HS-5 (cell line): ENCODE measurements at regions not wholly inside any gene's neighbourhood (a gene's known extent, or its start where the extent isn't known, plus 50 kb on each side); places are given as distances from the start of the nearest gene placed in this dataset.

Source experiments
- DNase-seq: peaks from one replicate; pipeline ENCODE4 v3.0.0-alpha.2; 2012; ENCODE audit warnings: low read depth

DNA sequence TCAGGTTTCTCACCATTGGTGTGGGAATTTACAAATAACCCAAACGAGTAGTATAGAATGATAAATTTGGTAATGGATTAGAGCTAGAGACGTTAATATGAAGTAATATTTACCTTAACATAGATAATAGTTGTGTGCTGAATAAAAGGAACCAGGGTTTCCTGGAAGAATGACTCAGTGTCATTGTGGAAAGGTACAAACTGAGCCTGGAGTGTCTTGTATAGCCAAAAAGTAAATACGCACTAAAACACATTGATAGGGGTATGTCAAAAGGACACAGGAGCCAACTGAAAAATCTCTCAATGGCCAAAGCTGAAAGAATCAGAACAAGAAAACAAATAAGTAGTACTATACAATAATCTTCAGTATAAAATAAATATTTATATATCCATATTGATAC lies 363.5 kb downstream of the SLCO4C1 start:
- DNase-seq: no peak

DNA sequence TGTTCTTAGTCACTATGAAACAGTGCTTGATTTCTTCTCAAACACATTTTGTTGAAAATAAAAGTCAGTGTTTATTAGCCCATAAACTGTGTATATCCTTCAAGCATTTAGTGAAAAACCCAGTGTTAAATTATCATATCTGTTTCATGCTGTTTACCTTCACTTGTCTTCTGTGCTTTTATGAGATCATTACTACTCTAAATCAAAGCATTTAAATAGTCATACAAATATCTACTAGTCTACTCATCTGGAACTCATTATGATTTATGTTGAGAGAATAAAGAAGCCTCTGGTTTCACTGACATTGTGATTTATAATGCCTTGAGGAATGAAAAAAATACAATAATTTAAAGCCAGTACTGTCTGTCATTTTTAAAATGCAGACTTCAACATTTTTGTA lies 366.5 kb downstream of the SLCO4C1 start:
- DNase-seq: no peak

DNA sequence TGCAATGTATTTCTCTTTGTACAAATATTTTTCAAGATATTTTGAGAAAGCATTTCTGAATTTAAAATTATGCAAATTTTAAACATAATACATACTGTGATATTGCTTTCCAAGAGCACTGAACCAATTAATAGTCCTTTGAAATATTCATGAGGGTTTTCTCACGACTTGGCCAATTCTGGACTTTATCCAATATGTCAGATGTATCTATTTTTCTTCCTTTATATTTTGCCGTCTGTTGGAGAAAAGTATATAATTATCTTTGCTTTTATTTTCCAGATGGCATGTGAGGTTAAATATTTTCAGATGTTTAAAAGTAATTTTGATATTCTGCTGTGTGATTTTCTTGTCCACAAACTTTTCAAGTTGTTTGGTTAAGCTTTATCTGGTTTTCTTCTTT lies 378.9 kb downstream of the SLCO4C1 start:
- no peak for DNase-seq

DNA sequence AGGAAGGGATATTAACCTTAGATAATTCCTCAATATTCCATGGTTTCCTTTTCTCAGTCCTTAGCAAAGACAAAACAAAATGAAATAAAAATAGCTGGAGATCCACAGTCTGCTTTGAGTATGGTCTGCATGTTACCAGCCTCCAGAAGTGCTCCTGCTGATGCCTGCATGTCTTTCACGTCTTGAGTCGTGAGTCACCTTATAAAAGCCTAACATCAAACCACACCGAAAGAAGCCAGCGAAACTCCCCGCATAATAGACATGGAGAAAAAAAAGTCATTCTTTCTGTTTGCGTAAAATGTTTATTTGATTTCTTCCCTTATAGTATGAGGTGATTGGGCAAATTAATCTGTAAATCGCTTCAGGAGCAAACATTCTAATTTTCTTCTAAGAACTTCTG lies 380.5 kb downstream of the SLCO4C1 start:
- DNase-seq: no peak

DNA sequence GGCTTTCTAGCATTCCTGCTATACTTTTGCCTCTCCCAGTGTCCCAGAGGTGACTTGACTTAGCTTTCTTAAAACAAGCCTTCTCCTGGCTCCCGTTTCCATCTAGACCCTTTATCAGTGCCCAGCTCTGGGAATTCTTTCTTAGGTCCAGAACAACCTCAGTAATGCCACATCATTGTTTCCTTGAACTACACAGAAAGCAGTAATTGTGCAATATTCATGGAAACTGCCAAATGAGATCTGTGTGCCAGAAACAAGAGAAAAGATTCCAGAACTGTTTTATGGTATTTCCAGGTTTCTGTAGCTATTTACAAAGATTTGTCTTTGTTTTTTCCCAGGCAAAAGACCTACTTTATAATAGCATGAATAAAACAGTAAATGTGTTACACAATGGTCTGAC lies 391.3 kb downstream of the SLCO4C1 start:
- no peak for DNase-seq

DNA sequence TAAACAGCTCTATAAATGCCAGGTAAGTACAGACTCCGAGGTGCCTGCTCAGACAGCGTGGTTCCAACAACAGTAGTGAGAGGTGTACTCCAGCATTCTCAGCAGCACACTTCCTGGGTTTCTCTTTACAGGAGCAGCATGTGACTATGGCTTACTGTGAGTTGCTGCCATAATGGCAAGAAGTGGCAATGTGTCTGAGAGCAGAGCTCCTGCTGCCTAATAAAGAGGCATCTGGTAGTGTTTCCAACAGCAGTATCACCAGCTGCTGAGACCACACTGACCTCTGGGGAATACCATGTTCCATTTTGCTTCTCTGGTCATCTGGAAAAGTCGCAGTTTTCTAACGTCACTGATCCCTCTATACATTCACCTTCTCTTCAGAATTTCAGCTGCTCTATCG lies 398.2 kb downstream of the SLCO4C1 start:
- no peak for DNase-seq

DNA sequence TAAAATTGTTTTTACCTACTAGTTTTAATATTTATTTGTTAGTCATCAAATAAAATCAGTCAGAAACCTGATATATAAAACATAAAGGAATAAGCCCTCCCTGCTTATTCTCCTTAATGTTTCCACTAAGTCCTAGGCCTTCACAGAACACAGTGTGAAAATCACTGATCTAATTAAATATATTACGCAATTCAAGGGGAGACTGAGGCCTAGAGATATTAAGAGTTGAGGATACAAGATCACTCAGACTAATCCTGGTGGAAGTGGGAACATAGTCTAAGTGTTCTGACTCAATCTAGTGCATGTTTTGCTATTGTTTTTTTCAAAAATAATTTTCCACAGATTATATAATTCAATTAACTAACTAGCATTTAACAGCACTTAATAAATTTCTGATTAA lies 401.1 kb downstream of the SLCO4C1 start:
- DNase-seq: no peak

DNA sequence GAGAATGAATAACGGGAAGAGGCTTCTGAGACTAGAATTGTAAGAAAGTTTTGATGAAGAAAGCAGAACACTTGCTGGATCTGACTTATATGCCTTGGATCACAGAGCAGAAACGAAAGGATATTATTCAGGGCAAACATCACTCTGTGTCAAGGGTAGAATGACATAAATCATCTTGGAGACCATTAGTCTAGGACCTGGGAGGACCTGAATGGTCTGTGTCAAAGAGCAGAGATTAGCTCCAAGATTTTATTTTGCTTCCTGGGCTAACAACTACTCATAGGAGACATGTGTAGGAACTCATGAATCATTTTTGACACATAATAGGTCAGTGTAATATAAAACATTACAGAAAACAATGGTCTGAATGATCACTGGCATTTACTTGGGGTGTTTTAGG lies 417.9 kb downstream of the SLCO4C1 start:
- DNase-seq: no peak

DNA sequence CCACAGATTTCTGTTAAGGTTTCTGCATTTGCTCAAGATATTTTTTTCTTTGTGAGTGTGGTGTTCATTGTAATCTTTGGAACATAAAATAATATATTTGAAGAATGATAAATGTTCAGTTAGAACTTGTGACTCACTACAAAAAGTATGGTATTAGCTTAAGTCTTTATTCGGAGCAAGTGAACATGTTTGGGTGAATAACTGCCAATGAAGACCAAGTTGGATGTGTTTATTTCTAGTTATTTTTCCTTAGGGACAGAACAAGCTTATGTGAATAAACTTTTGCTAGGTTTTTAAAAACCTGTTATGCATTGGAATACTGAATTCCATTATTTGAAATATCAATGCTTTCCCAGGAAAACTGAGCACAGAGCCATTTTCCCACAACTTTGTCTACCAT lies 418.6 kb downstream of the SLCO4C1 start:
- DNase-seq: no peak

DNA sequence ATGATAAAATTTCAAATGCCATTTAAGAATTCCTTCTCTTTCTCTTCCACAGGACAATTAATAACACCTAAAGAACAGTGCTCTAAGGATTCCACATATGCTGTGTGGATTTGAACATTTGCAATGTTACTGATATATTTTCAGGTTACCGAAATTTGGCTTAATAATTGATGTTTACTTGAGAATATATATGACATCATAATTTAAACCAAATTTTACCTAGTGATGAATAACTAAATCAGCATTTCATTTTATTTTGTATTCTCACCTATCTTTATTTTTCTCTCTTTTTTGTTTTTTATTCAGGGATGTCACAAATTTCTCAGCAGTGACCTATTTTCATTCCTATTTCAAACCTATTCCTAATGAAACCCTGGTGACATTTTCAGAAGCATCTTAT lies 429.6 kb downstream of the SLCO4C1 start:
- DNase-seq: no peak

DNA sequence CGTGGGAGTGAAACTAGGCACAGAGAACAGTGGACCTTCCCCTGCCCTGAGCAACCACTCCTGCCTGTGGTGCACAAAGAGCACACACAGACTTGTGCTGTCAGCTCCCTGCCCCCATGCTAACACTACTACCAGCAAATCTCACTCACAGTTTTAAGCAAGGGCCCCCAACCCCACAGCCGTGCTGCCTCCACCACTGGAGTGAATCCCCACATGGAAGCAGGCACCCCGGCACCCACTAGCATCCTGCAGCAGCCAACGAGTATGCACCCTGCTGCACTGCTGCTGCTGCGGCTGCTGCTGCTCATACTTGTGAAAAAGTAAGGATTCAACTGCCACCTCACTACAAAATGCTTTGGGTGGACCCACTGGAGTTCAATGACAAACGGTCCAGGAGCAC lies 435.5 kb downstream of the SLCO4C1 start:
- DNase-seq: no peak

DNA sequence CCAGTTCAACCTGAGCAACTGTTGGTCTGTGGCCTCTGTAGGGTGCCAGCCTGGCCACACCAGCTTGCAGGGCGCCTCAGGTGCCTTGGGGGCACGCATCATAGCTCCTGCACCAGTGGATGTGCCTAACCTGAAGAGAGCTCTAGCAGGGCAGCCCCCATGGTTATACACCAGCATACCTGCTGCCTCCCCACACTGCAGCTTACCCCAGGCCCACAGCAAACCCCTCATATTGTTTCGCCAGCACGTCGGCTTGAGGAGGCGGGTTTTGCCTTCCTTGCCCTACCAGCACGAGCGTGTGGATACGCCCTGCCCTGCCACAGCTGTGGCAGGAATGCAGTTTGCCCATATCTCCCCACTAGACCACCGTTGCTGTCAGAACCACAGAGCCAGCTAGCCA lies 435.9 kb downstream of the SLCO4C1 start:
- DNase-seq: no peak

DNA sequence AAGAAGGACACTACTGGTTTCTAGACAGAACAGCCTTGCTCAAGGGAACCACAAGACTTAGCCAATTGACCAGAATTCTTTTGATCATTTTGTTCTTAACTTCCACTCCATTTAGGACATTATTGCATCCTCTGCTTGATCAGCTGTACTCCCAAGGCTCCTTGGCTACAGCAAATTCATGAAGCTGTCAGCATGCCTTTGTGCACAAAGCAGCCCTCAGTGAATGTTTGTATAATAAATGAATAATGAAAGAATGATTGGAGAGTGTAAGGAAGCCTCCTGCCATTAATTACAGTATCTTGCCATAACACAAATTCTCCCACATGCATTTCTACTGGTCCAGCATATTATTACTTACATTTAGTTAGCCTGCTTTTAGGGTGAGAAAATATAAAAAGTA lies 449.6 kb downstream of the SLCO4C1 start:
- DNase-seq: no peak

DNA sequence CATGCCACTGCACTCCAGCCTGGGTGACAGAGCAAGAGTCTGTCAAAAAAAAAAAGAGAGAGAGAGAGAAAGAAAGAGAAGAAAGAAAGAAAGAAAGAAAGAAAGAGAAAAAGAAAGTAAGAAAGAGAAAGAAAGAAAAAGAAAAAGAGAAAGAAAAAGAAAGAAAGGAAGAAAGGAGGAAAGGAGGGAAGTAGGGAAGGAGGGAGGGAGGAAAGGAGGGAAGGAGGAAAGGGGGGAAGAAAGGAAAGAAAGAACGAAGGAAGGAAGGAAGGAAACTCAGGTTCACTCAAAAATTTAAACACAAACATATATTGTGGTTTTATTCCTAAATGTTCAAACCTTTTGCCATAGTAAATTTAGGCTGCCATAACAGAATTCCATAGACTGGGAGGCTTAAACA lies 453.0 kb downstream of the SLCO4C1 start:
- DNase-seq: no peak

DNA sequence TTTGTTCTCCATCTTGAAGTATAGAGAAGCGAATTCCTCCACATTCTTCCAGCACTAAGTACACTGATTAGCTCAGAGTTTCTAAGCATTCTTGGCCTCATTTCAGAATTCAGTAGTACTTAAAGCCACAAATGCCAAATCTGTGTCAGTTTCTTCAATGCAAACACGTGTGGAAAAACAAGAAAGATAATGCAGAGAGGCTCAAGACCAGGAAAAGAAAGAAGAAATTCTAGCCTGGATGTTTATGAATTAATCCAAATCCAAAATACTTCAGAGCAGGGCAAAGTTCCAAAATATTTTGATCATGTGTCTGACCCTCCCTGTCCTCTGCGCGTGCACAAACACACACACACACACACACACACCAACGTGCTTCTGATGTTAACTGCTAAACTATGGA lies 457.6 kb downstream of the SLCO4C1 start:
- DNase-seq: no peak

DNA sequence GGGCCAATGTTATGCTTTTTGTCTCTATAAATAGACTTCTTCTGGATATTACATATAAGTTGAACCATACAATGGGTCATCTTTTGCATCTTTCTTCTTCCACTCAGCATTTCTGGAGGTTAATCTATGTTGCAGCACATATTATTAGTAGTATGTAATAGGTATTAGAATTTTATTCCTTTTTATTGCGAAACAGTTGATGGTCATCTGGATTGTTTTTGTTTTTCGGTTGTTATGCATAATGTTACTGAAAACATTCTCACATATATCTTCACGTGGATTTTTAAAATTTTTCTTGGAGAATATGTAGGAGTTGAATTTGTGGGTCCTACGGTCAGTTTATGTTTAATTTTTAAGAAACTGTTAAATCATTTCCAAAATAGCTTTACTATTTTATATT lies 466.8 kb downstream of the SLCO4C1 start:
- no peak for DNase-seq

DNA sequence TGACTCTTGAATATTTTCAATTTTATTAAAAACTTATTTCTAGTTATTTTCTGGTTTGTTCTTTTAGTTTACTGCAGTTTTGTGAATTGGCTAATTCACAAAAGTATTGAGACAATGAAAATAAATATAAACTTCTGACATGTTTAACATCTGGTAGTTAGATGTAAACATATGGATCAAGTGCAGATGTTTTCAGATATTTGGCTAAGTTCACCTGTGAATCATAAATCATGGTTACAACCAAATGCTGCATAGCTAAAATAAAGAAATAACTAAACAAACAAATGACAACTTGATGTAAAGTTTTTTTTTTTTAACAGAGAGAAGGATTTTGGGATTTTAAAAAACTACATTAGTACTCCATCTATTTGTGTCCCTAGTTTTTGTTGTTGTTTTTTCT lies 484.6 kb downstream of the SLCO4C1 start:
- no peak for DNase-seq

DNA sequence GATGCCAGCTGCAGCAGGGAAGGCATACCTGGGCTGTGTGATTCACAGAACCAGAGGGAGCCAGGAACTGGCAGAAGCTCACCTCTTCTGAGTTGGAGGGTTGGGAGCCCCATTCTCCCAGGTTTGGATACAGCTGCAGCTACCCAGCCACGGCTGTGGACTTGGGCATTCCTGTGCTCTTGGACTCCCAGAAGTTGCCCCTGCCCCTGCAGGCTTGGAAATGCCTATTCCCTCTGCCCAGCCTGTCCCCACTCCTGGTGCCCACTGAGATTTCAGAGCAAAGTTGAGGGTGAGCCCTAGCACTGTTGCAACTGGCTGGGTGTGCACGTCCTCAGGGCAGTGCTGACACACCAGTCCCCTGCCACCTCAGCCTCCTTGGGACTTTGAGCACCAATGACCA lies 489.7 kb downstream of the SLCO4C1 start:
- DNase-seq: no peak

DNA sequence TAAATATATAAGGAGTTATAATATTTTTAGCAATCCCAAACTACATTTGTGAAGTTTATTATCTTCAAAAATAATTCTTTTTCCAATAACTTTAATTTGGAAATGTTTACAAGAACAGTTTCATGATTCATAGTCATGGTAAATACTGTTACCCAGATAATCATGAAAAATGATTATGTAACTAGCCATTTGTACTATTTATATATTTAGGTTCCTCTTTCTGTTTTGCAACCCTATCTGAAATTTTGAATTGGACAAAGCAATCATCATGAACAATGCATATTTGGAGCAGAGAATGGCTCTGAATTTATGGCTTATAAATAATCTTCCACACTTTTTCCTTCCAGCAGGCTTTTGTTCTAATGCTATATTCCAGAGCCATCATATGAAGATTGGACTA lies 499.7 kb downstream of the SLCO4C1 start:
- DNase-seq: no peak

DNA sequence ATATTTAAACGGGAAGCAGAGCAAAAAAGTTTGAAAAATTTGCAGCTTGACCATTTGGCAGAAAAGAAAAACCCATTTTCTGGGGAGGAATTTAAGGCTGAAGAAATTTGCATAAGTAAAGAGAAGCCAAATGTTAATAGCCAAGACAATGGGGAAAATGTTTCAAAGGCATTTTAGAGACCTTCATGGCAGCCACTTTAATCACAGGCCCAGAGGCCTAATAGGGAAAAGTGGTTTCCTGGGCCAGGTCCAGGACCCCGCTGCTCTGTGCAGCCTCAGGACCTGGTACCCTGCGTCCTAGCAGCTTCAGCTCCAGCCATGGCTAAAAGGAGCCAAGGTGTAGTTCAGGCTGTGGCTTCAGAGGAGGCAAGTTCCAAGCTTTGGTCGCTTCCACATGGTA lies 507.3 kb downstream of the SLCO4C1 start:
- no peak for DNase-seq

DNA sequence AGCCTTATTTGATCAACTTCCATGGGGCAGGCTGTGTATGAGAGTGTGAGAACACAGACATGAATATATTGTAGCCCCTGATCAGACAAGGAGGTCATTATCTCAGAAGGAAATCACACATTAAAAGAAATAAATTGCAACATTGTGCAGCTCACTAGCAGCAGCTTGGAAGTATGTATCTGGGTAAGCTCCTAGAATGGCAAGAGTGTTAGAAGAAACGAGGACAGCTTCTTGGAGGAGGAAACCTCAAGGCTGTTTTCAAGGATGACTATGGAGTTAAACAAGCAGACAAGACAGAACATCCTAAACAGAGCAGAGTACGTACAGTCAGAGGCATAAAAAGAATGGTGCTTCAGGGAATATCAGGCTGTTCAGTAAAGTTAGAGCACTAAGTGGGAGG lies 511.0 kb downstream of the SLCO4C1 start:
- DNase-seq: no peak

DNA sequence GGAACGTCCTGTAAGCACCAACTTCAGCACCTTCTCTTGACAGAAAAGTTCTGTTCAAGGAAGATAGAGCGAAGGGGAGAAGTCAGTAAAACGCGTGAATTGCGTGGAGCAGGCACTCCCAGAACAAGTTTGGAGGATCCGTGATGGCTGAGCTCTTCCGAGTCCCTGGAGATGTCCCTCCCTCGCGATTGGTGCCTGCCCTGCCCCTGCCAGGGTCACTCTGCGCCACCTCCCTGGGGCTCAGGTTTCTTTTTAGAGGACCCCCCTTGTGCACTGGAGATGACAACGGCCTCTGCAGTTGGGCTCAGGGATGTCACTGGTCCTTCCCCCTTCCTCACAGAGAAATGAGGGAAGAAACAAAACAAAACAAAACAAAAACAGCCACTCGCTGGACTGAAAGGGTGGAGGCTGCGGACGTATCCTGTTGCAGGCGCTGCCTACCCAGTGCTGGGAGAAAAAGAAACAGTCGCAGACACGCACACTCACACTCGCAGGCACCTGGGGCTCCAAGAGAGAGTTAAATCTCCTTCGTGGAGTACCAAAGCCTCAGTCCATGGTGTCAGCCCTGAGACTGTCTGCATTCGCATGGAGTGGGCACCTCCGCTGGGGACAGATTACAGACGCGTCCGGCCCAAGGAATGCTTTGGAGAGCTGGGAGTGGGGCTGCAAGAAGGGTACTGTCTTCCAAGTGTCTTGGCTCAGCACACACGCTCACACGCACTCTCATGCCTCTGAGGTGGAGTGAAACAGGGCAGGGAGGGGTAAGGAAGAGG lies 512.7 kb downstream of the SLCO4C1 start:
- DNase-seq: no peak

DNA sequence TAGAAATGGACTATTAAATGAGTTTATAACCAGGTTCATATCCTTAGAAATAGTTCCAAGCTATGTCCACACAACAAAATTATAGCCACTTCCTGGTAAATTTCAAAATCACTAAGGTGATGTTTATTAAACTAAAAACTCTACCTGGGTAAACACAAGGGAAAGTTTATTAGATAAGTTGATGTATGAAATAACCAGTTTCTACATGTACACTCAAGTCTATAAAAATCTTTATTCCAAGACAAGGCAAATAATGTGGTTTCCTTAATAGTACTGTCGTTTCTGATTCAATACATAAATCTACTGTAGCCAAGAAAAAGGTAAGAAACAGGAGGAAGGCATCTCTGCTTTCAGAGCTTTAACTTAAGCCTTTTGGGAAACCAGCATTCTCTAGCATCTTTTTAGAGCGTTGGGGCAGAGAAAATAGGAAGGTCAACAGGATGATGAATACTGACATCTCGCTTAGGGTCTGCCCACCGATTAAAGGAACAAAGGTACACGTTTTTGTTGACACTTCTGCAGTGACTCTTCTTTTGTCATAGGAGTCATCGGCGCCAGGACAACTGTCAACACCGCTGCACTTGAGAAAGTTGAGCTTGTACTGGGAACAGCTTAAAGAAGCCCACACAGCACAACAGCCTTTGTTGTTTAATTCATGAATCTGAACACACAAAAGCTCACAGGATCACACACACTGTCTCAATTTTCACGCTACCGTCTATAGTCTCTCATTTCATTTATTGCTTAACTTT lies 513.6 kb downstream of the SLCO4C1 start:
- no peak for DNase-seq

DNA sequence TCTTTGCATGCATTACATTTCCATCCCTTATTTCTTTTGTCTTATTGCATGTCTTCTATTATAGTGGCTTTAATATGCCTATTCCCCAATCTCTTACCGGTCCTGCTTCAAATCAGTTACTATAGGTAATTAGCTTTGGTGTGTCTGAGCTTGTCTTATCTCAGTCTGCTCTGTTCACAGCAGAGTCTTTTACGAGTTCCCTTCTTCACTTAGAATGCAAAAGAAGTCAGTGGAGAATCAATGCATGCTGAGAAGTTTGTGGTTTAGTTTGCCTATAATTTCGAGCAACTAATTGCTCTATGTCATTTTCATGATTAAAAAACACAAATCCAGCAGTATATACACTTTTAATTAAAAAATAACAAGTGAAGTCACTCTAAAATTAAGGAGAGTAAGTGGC lies 545.0 kb downstream of the SLCO4C1 start:
- DNase-seq: no peak
